Mesendoderm (in vitro differentiated cells): ENCODE measurements at regions not wholly inside any gene's neighbourhood (a gene's known extent, or its start where the extent isn't known, plus 50 kb on each side); places are given as distances from the start of the nearest gene placed in this dataset.
A peak's percentile ranks its signal among the peaks of the same experiment; 100 is the strongest.

Experiments used
- DNase-seq: peaks from one replicate; pipeline ENCODE4 v3.0.0; 2013
- H2AK5ac ChIP-seq: 2 replicates; pipeline ENCODE4 v1.6.1; 2013; ENCODE audit warnings: low read length, inconsistent platforms
- H2BK120ac ChIP-seq: 2 replicates; pipeline ENCODE4 v1.6.1; 2013; ENCODE audit warnings: low read depth, mild to moderate bottlenecking, low read length, moderate library complexity, mixed read lengths
- H2BK15ac ChIP-seq: replicated peaks from 2 replicates; pipeline ENCODE4 v1.6.1; 2013; ENCODE audit warnings: low read depth, mild to moderate bottlenecking, moderate library complexity
- H2BK5ac ChIP-seq: 2 replicates; pipeline ENCODE4 v1.6.1; 2013; ENCODE audit warnings: low read length, inconsistent platforms
- H3K18ac ChIP-seq: 2 replicates; pipeline ENCODE4 v1.6.1; 2013; ENCODE audit warnings: mild to moderate bottlenecking, low read length, mixed read lengths
- H3K23ac ChIP-seq: one replicate; pipeline ENCODE4 v1.6.1; 2013; ENCODE audit warnings: low read length
- H3K27ac ChIP-seq: 2 replicates; pipeline ENCODE4 v1.5.1; 2013; ENCODE audit warnings: low read depth, mild to moderate bottlenecking, inconsistent platforms, low read length, moderate library complexity
- H3K27me3 ChIP-seq: 2 replicates; pipeline ENCODE4 v1.6.1; 2013; ENCODE audit warnings: low read length, control low read depth, mild to moderate bottlenecking, inconsistent platforms; ENCODE audit not compliant: insufficient read depth, poor library complexity
- H3K36me3 ChIP-seq: 2 replicates; pipeline ENCODE4 v1.6.1; 2013; ENCODE audit warnings: low read length, inconsistent platforms; ENCODE audit not compliant: control insufficient read depth, insufficient read depth
- H3K4ac ChIP-seq: one replicate; pipeline ENCODE4 v1.6.1; 2013; ENCODE audit warnings: low read depth, mild to moderate bottlenecking, low read length, moderate library complexity
- H3K4me1 ChIP-seq: 2 replicates; pipeline ENCODE4 v1.6.1; 2013; ENCODE audit warnings: low read depth, low read length, inconsistent platforms; ENCODE audit not compliant: control insufficient read depth
- H3K4me2 ChIP-seq: 2 replicates; pipeline ENCODE4 v1.6.1; 2013; ENCODE audit warnings: low read length
- H3K4me3 ChIP-seq: 2 replicates; pipeline ENCODE4 v1.5.1; 2013; ENCODE audit warnings: mild to moderate bottlenecking, low read length
- H3K56ac ChIP-seq: one replicate; pipeline ENCODE4 v1.6.1; 2013; ENCODE audit warnings: low read length
- H3K79me1 ChIP-seq: 2 replicates; pipeline ENCODE4 v1.6.1; 2013; ENCODE audit warnings: low read length, inconsistent platforms
- H3K79me2 ChIP-seq: 2 replicates; pipeline ENCODE4 v1.6.1; 2013; ENCODE audit warnings: mild to moderate bottlenecking, low read length; ENCODE audit not compliant: control insufficient read depth, insufficient read depth
- H3K9ac ChIP-seq: 2 replicates; pipeline ENCODE4 v1.6.1; 2013; ENCODE audit warnings: low read length, inconsistent platforms
- H4K5ac ChIP-seq: one replicate; pipeline ENCODE4 v1.6.1; 2013; ENCODE audit warnings: low read length
- H4K8ac ChIP-seq: one replicate; pipeline ENCODE4 v1.6.1; 2013; ENCODE audit warnings: low read depth, mild to moderate bottlenecking, control low read depth, low read length, moderate library complexity
- WGBS: extraction: QIAGEN DNeasy Blood & Tissue Kit; methylation state at CpG from one replicate; pipeline ENCODE4 v1.1.7; 2013; ENCODE audit warnings: low lambda C conversion rate, missing lambda C conversion rate; ENCODE audit not compliant: insufficient coverage; ENCODE audit errors: extremely low coverage; 5-methylcytosine and 5-hydroxymethylcytosine counted together

- Histone ChIP-seq H3K79me1 (no peaks in the 10 kb centered on the region), H3K18ac (no peak overlapping the region), H2BK15ac (no peak overlapping the region), H2BK120ac (no peak overlapping the region), H2BK5ac (no peak overlapping the region), H3K4ac (no peak overlapping the region), H3K27ac (no peak overlapping the region), H3K4me1 (peaks cover 2% of the 10 kb centered on the region), H3K27me3 (no peaks in the 10 kb centered on the region), H4K5ac (no peak overlapping the region), H3K79me2 (no peaks in the 10 kb centered on the region), H4K8ac (no peak overlapping the region), H3K4me3 (no peak overlapping the region), H3K4me2 (no peak overlapping the region), H3K56ac (no peak overlapping the region), H3K36me3 (no peaks in the 10 kb centered on the region), H3K23ac (no peak overlapping the region), H2AK5ac (no peak overlapping the region), H3K9ac (no peak overlapping the region)
- WGBS = no CpG with 5 or more reads among the region's 4 CpGs
- DNase-seq = no peak
Observed at GRCh38 chr15:29208836-29209235, 60.8 kb downstream of the NSMCE3 start.

- Histone ChIP-seq H3K4ac (no peak overlapping the region), H3K79me1 (no peaks in the 10 kb centered on the region), H3K36me3 (no peaks in the 10 kb centered on the region), H2BK120ac (no peak overlapping the region), H3K9ac (no peak overlapping the region), H3K79me2 (no peaks in the 10 kb centered on the region), H2BK15ac (no peak overlapping the region), H3K27me3 (no peaks in the 10 kb centered on the region), H3K18ac (no peak overlapping the region), H3K4me1 (peaks cover 2% of the 10 kb centered on the region), H3K23ac (no peak overlapping the region), H3K27ac (no peak overlapping the region), H2AK5ac (no peak overlapping the region), H4K5ac (no peak overlapping the region), H2BK5ac (no peak overlapping the region), H3K4me3 (no peak overlapping the region), H4K8ac (no peak overlapping the region), H3K56ac (no peak overlapping the region), H3K4me2 (no peak overlapping the region)
- no CpG with 5 or more reads among the region's 5 CpGs for WGBS
- peak; percentile 49 for DNase-seq
Observed at GRCh38 chr15:29208352-29208751, 61.3 kb downstream of the NSMCE3 start.

GRCh38 chr15:29207758-29208108 is 61.9 kb downstream of the NSMCE3 start:
- H3K79me2 ChIP-seq = no peaks in the 10 kb centered on the region
- no peaks in the 10 kb centered on the region for H3K36me3 ChIP-seq
- H3K56ac ChIP-seq = peak overlapping the region; percentile 56
- H4K5ac ChIP-seq = no peak overlapping the region
- no peak overlapping the region for H4K8ac ChIP-seq
- no peak overlapping the region for H3K4me3 ChIP-seq
- no peak overlapping the region for H2AK5ac ChIP-seq
- no peak overlapping the region for H2BK15ac ChIP-seq
- peaks cover 2% of the 10 kb centered on the region for H3K4me1 ChIP-seq
- WGBS = no CpG with 5 or more reads among the region's 5 CpGs
- no peak overlapping the region for H3K4ac ChIP-seq
- no peak overlapping the region for H3K18ac ChIP-seq
- no peak overlapping the region for H2BK5ac ChIP-seq
- no peak for DNase-seq
- no peaks in the 10 kb centered on the region for H3K27me3 ChIP-seq
- H3K27ac ChIP-seq = no peak overlapping the region
- no peak overlapping the region for H3K23ac ChIP-seq
- no peak overlapping the region for H3K9ac ChIP-seq
- no peaks in the 10 kb centered on the region for H3K79me1 ChIP-seq
- no peak overlapping the region for H3K4me2 ChIP-seq
- H2BK120ac ChIP-seq = no peak overlapping the region

GRCh38 chr15:29207027-29207757 is 62.4 kb downstream of the NSMCE3 start:
- no peaks in the 10 kb centered on the region for H3K79me2 ChIP-seq
- no CpG with 5 or more reads among the region's 23 CpGs for WGBS
- H2BK5ac ChIP-seq = no peak overlapping the region
- no peak overlapping the region for H3K4me2 ChIP-seq
- H3K23ac ChIP-seq = no peak overlapping the region
- DNase-seq = no peak
- no peak overlapping the region for H3K4ac ChIP-seq
- no peak overlapping the region for H3K27ac ChIP-seq
- no peak overlapping the region for H2BK120ac ChIP-seq
- H3K56ac ChIP-seq = no peak overlapping the region
- H2BK15ac ChIP-seq = no peak overlapping the region
- no peaks in the 10 kb centered on the region for H3K79me1 ChIP-seq
- H4K5ac ChIP-seq = no peak overlapping the region
- H2AK5ac ChIP-seq = no peak overlapping the region
- H3K36me3 ChIP-seq = no peaks in the 10 kb centered on the region
- H3K18ac ChIP-seq = no peak overlapping the region
- no peak overlapping the region for H4K8ac ChIP-seq
- H3K9ac ChIP-seq = no peak overlapping the region
- no peaks in the 10 kb centered on the region for H3K27me3 ChIP-seq
- no peak overlapping the region for H3K4me3 ChIP-seq
- H3K4me1 ChIP-seq = peaks cover 2% of the 10 kb centered on the region

GRCh38 chr15:29205186-29205585 is 64.4 kb downstream of the NSMCE3 start:
- WGBS = no CpG with 5 or more reads among the region's 2 CpGs
- no peak overlapping the region for H3K23ac ChIP-seq
- no peak overlapping the region for H3K27ac ChIP-seq
- no peaks in the 10 kb centered on the region for H3K79me1 ChIP-seq
- H3K18ac ChIP-seq = no peak overlapping the region
- H4K8ac ChIP-seq = no peak overlapping the region
- no peak overlapping the region for H3K56ac ChIP-seq
- DNase-seq = no peak
- no peak overlapping the region for H3K4me3 ChIP-seq
- H2BK120ac ChIP-seq = no peak overlapping the region
- no peak overlapping the region for H2AK5ac ChIP-seq
- H3K36me3 ChIP-seq = no peaks in the 10 kb centered on the region
- no peak overlapping the region for H3K9ac ChIP-seq
- no peak overlapping the region for H4K5ac ChIP-seq
- no peaks in the 10 kb centered on the region for H3K79me2 ChIP-seq
- H3K27me3 ChIP-seq = no peaks in the 10 kb centered on the region
- H2BK15ac ChIP-seq = no peak overlapping the region
- H3K4ac ChIP-seq = no peak overlapping the region
- H2BK5ac ChIP-seq = no peak overlapping the region
- peaks cover 2% of the 10 kb centered on the region for H3K4me1 ChIP-seq
- no peak overlapping the region for H3K4me2 ChIP-seq

GRCh38 chr15:29204369-29204755 is 65.3 kb downstream of the NSMCE3 start:
- no peak for DNase-seq
- Histone ChIP-seq H3K18ac (no peak overlapping the region), H3K27ac (no peak overlapping the region), H2BK120ac (no peak overlapping the region), H3K56ac (no peak overlapping the region), H3K4ac (no peak overlapping the region), H4K5ac (no peak overlapping the region), H3K23ac (no peak overlapping the region), H4K8ac (no peak overlapping the region), H3K36me3 (no peaks in the 10 kb centered on the region), H2BK5ac (no peak overlapping the region), H3K27me3 (no peaks in the 10 kb centered on the region), H3K4me1 (peaks cover 2% of the 10 kb centered on the region), H3K9ac (no peak overlapping the region), H2AK5ac (no peak overlapping the region), H3K4me3 (no peak overlapping the region), H3K79me2 (no peaks in the 10 kb centered on the region), H2BK15ac (no peak overlapping the region), H3K79me1 (no peaks in the 10 kb centered on the region), H3K4me2 (no peak overlapping the region)
- WGBS = no CpG with 5 or more reads among the region's 7 CpGs
